PC-3 (cell line): ENCODE measurements at regions not wholly inside any gene's neighbourhood (a gene's known extent, or its start where the extent isn't known, plus 50 kb on each side); places are given as distances from the start of the nearest gene placed in this dataset.

ENCODE experiments used
- ATAC-seq: fragments of 200-7000 bp; cut with Tn5 transposase; 2 replicates; pipeline ENCODE4 v1.9.1; 2020; ENCODE audit warnings: mild to moderate bottlenecking, moderate library complexity
- BruUV-seq: library from RNA; stranded (reverse); fragments of 400-500 nt; replicated peaks from 2 replicates; lab custom pipeline; 2021; lab: Mats Ljungman, UMichigan
- CTCF ChIA-PET: fragments of 300-600 bp; sonication (Branson Sonifier 250); formaldehyde crosslinking; loops from one replicate; lab custom pipeline; 2022; ENCODE audit warnings: antibody characterized with exemption; lab: Charles Lee
- POLR2A ChIA-PET: fragments of 300-600 bp; sonication (Branson Sonifier 250); formaldehyde crosslinking; loops from one replicate; lab custom pipeline; 2022; ENCODE audit warnings: antibody characterized with exemption; ENCODE audit not compliant: unreplicated experiment; lab: Charles Lee
- DNase-seq: peaks from one replicate; pipeline ENCODE4 v3.0.0-alpha.2; 2015
- H2AFZ ChIP-seq: fragments of 300-600 bp; sonication (generic); 2 replicates; pipeline ENCODE4 v1.6.0; 2016; ENCODE audit warnings: antibody characterized with exemption, low read length
- H3F3A ChIP-seq: fragments of 300-600 bp; sonication (generic); one replicate; pipeline ENCODE4 v1.6.0; 2017; ENCODE audit warnings: antibody characterized with exemption, low read length, control low read depth, mild to moderate bottlenecking; ENCODE audit not compliant: unreplicated experiment
- H3K27ac ChIP-seq: fragments of 300-600 bp; sonication (generic); 2 replicates; pipeline ENCODE4 v1.5.1; 2016; ENCODE audit warnings: mild to moderate bottlenecking, low read length
- H3K27me3 ChIP-seq: fragments of 300-600 bp; sonication (generic); 2 replicates; pipeline ENCODE4 v1.6.1; 2016; ENCODE audit warnings: low read length, mixed read lengths
- H3K36me3 ChIP-seq: fragments of 300-600 bp; sonication (generic); 2 replicates; pipeline ENCODE4 v1.6.1; 2016; ENCODE audit warnings: low read depth, mixed run types, low read length, mixed read lengths
- H3K4me1 ChIP-seq: fragments of 300-600 bp; sonication (generic); 2 replicates; pipeline ENCODE4 v1.5.1; 2016; ENCODE audit warnings: low read length; ENCODE audit not compliant: insufficient read depth
- H3K4me2 ChIP-seq: fragments of 300-600 bp; sonication (generic); 2 replicates; pipeline ENCODE4 v1.6.0; 2016; ENCODE audit warnings: low read length
- H3K4me3 ChIP-seq: fragments of 300-600 bp; sonication (generic); 2 replicates; pipeline ENCODE4 v1.5.1; 2016; ENCODE audit warnings: mild to moderate bottlenecking, low read length, mixed read lengths
- H3K79me2 ChIP-seq: fragments of 300-600 bp; sonication (generic); 2 replicates; pipeline ENCODE4 v1.6.1; 2017; ENCODE audit warnings: low read length, mixed read lengths
- H3K9ac ChIP-seq: fragments of 300-600 bp; sonication (generic); 2 replicates; pipeline ENCODE4 v1.6.0; 2016; ENCODE audit warnings: mild to moderate bottlenecking, low read length
- H3K9me2 ChIP-seq: fragments of 300-600 bp; sonication (generic); replicated peaks from 2 replicates; pipeline ENCODE4 v1.6.1; 2016; ENCODE audit warnings: mixed run types, low read length, mixed read lengths
- H3K9me3 ChIP-seq: fragments of 300-600 bp; sonication (generic); 2 replicates; pipeline ENCODE4 v1.6.1; 2016; ENCODE audit warnings: low read length, mixed read lengths
- H4K20me1 ChIP-seq: fragments of 300-600 bp; sonication (generic); 2 replicates; pipeline ENCODE4 v1.6.1; 2016; ENCODE audit warnings: low read length, mixed read lengths
- CTCF ChIP-seq: fragments of 300-600 bp; sonication (generic); conservative IDR thresholded peaks from 2 replicates; pipeline ENCODE4 v1.5.1; 2017; ENCODE audit warnings: antibody characterized with exemption, low read depth, mild to moderate bottlenecking, low read length
- EZH2 ChIP-seq: fragments of 300-600 bp; sonication (generic); IDR thresholded peaks from one replicate; pipeline ENCODE4 v1.6.1; 2017; ENCODE audit warnings: antibody characterized with exemption, mild to moderate bottlenecking, low read length; ENCODE audit not compliant: unreplicated experiment
- EZH2phosphoT487 ChIP-seq: fragments of 300-600 bp; sonication (generic); IDR thresholded peaks from 2 replicates; pipeline ENCODE4 v1.6.1; 2018; ENCODE audit warnings: mild to moderate bottlenecking, antibody characterized with exemption, low read length, borderline replicate concordance
- intact Hi-C: fragments of 100-400 bp; cut with micrococcal nuclease; formaldehyde crosslinking; loops from 2 replicates; pipeline ENCODE4 v1.9.0; 2023

DNA sequence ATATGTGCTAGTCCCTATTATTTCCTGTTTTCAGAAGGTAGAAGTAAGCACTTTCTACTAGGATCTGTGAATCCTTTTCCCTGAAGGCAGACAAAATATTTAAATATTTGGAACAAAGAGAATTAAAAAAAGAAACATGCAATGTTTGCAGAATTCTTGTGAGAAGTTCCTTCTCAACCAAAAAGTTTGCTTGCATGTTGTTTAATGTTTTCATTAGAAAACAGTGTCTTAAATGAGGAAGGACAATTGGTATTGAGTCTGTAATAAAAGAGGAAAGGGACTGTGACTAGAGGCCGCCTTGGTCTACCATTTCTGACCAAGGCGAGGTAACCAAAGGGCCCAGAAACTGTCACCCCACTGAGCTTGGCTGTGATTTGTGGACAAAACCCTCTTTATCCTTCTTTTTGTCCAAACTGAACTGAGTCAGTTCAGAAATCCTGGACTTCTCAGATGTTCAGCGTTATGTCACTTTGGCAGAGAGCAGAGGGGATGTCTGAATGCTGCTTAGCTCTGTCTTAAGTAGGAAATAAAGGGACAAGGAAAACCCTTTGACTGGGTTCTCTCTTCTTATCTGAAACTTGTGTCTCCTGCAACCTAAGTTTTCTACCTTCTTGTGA is 129.8 kb upstream of the CPM start:
- H3K9me2 ChIP-seq = no peaks in the 10 kb centered on the region
- H2AFZ ChIP-seq = no peak overlapping the region
- DNase-seq = no peak
- no peaks in the 10 kb centered on the region for H3F3A ChIP-seq
- H3K4me1 ChIP-seq = peaks cover 36% of the 10 kb centered on the region
- H3K36me3 ChIP-seq = no peaks in the 10 kb centered on the region; the same call in 1 of the 2 replicates
- POLR2A ChIA-PET = no interaction called here
- no TSS peak for BruUV-seq
- intact Hi-C loops = no loop called here
- H3K79me2 ChIP-seq = no peaks in the 10 kb centered on the region
- no peaks in the 10 kb centered on the region for H3K9me3 ChIP-seq
- H4K20me1 ChIP-seq = no peaks in the 10 kb centered on the region
- H3K27ac ChIP-seq = no peak overlapping the region
- CTCF ChIA-PET = no interaction called here
- no peaks in the 10 kb centered on the region for H3K27me3 ChIP-seq
- TF ChIP-seq EZH2 = no peak
- no peak for TF ChIP-seq CTCF
- TF ChIP-seq EZH2phosphoT487 = no peak
- no peak overlapping the region for H3K4me2 ChIP-seq
- H3K9ac ChIP-seq = no peak overlapping the region
- no peak for ATAC-seq
- H3K4me3 ChIP-seq = no peak overlapping the region

GRCh38 chr12:69064734-69065443 is 131.9 kb upstream of the CPM start:
- Histone ChIP-seq H3K4me1 (peaks cover 40% of the 10 kb centered on the region), H3K4me3 (no peak overlapping the region), H3K9me3 (no peaks in the 10 kb centered on the region), H3K27me3 (no peaks in the 10 kb centered on the region), H3K9ac (0 out of 2 replicates have a peak overlapping the region, but pooled peaks have one; percentile 16), H3K27ac (peak overlapping the region; percentile 67), H3K36me3 (no peaks in the 10 kb centered on the region), H3K9me2 (no peaks in the 10 kb centered on the region), H2AFZ (no peak overlapping the region), H3K79me2 (no peaks in the 10 kb centered on the region), H4K20me1 (no peaks in the 10 kb centered on the region), H3K4me2 (peak overlapping the region; percentile 55), H3F3A (no peaks in the 10 kb centered on the region)
- CTCF ChIA-PET = interaction anchor here (0.5 kb wide), 1 partner anchor 173 kb away, joined by 3 read pairs; no protein-coding TSS in a partner anchor
- intact Hi-C loops = no loop called here
- ATAC-seq (no peak), DNase-seq (no peak)
- POLR2A ChIA-PET = no interaction called here
- no TSS peak for BruUV-seq
- TF ChIP-seq EZH2 (no peak), EZH2phosphoT487 (no peak), CTCF (no peak)

- ATAC-seq (peak; percentile 87), DNase-seq (peak; percentile 93)
- H3F3A ChIP-seq = no peaks in the 10 kb centered on the region
- peaks cover 44% of the 10 kb centered on the region for H3K4me1 ChIP-seq
- H3K4me3 ChIP-seq = no peak overlapping the region
- no peaks in the 10 kb centered on the region for H3K79me2 ChIP-seq
- H2AFZ ChIP-seq = no peak overlapping the region
- H3K4me2 ChIP-seq = peak overlapping the region; percentile 48
- CTCF ChIA-PET = no interaction called here
- intact Hi-C loops = no loop called here
- H3K36me3 ChIP-seq = no peaks in the 10 kb centered on the region
- no peaks in the 10 kb centered on the region for H3K27me3 ChIP-seq
- H3K9me3 ChIP-seq = no peaks in the 10 kb centered on the region
- H3K9ac ChIP-seq = peak overlapping the region; percentile 53
- H3K27ac ChIP-seq = peak overlapping the region; percentile 81
- POLR2A ChIA-PET = no interaction called here
- BruUV-seq = no TSS peak
- TF ChIP-seq CTCF (no peak), EZH2 (no peak), EZH2phosphoT487 (no peak)
- H4K20me1 ChIP-seq = no peaks in the 10 kb centered on the region
- no peaks in the 10 kb centered on the region for H3K9me2 ChIP-seq
Measured at GRCh38 chr12:69065775-69066174, 132.8 kb upstream of the CPM start.
